Naive thymus-derived CD8-positive, alpha-beta T cell (primary cell): ENCODE measurements at regions not wholly inside any gene's neighbourhood (a gene's known extent, or its start where the extent isn't known, plus 50 kb on each side); places are given as distances from the start of the nearest gene placed in this dataset.

Experiments
- ATAC-seq, 2 donors: fragments of 150-1000 bp; cut with Tn5 transposase in 1 of 2; sonication (Bioruptor Pico), chemical (Tn5 transposase) in 1 of 2; 1 replicate in 1 of 2; 2 replicates in 1 of 2; pipeline ENCODE4 v1.10.0; 2021; ENCODE audit warnings: mild to moderate bottlenecking in 2 of 2, moderate library complexity in 2 of 2
- POLR2A ChIA-PET: fragments of 350-600 bp; sonication (Branson Sonifier 250); formaldehyde crosslinking; loops from one replicate; lab custom pipeline; 2021; ENCODE audit warnings: antibody characterized with exemption; lab: Charles Lee
- DNase-seq, 10 donors: peaks; one replicate each; pipeline versions ENCODE4 v3.0.0 to v3.0.0-alpha.2; 2020 to 2022
- H3K27ac Mint-ChIP-seq, 10 donors: one replicate each; pipeline ENCODE4 v1.8.0; 2020 to 2022; ENCODE audit warnings: mild to moderate bottlenecking in 10 of 10, mixed read lengths in 10 of 10, moderate library complexity in 4 of 10, inconsistent platforms in 1 of 10
- H3K27me3 Mint-ChIP-seq, 5 donors: one replicate each; pipeline ENCODE4 v1.8.0; 2021 to 2022; ENCODE audit warnings: mixed read lengths in 5 of 5
- H3K36me3 Mint-ChIP-seq, 3 donors: one replicate each; pipeline ENCODE4 v1.8.0; 2020 to 2022; ENCODE audit warnings: mixed read lengths in 3 of 3, mild to moderate bottlenecking in 2 of 3, inconsistent platforms in 1 of 3
- H3K4me1 Mint-ChIP-seq, 4 donors: one replicate each; pipeline ENCODE4 v1.8.0; 2021 to 2022; ENCODE audit warnings: mixed read lengths in 4 of 4
- H3K4me3 Mint-ChIP-seq, 10 donors: one replicate each; pipeline ENCODE4 v1.8.0; 2020 to 2022; ENCODE audit warnings: mild to moderate bottlenecking in 10 of 10, mixed read lengths in 10 of 10, moderate library complexity in 6 of 10, inconsistent platforms in 1 of 10
- H3K9me3 Mint-ChIP-seq, 9 donors: one replicate each; pipeline ENCODE4 v1.8.0; 2020 to 2022; ENCODE audit warnings: mixed read lengths in 9 of 9, mild to moderate bottlenecking in 3 of 9, inconsistent platforms in 1 of 9, moderate library complexity in 1 of 9

- H3K36me3 Mint-ChIP-seq, result no peaks in the 10 kb centered on the region
- no peak for ATAC-seq
- H3K27ac Mint-ChIP-seq, result no peak overlapping the region
- peaks cover 0 to 2% (median 0%) of the 10 kb centered on the region in 9 donors for H3K9me3 Mint-ChIP-seq
- no peak for DNase-seq
- no peaks in the 10 kb centered on the region for H3K27me3 Mint-ChIP-seq
- H3K4me3 Mint-ChIP-seq, result no peak overlapping the region
- POLR2A ChIA-PET, result no interaction called here
- H3K4me1 Mint-ChIP-seq, result no peaks in the 10 kb centered on the region
These were observed 696.9 kb upstream of the NRP1 start for GRCh38 chr10:34031400-34031799.

GRCh38 chr10:34029455-34029854 is 695.0 kb upstream of the NRP1 start:
- DNase-seq, result no peak
- no peak for ATAC-seq
- Mint-ChIP-seq H3K9me3 (no peaks in the 10 kb centered on the region), H3K36me3 (no peaks in the 10 kb centered on the region), H3K27ac (no peak overlapping the region), H3K4me3 (no peak overlapping the region), H3K4me1 (no peaks in the 10 kb centered on the region), H3K27me3 (no peaks in the 10 kb centered on the region)
- POLR2A ChIA-PET, result no interaction called here

DNA sequence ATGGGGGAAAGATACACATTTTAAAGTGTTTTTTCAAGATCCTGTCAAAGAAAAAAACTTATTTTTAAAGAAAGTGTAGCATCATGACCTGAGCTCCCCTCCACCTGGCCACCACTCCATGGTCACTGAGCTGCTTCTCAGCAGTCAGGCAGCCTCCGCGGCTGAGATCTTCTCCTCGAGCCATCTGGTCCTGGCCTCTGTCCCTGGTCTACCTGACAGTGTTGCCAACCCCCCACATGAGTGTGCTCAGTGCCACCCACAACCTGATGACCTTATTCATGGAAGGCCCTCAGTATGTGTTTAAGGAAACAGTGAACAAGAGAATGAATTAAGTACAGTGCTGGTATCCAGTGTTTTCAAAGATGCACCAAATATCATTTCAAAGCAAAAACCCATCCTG is 694.5 kb upstream of the NRP1 start:
- H3K27ac Mint-ChIP-seq, result no peak overlapping the region
- H3K9me3 Mint-ChIP-seq, result no peaks in the 10 kb centered on the region

DNA sequence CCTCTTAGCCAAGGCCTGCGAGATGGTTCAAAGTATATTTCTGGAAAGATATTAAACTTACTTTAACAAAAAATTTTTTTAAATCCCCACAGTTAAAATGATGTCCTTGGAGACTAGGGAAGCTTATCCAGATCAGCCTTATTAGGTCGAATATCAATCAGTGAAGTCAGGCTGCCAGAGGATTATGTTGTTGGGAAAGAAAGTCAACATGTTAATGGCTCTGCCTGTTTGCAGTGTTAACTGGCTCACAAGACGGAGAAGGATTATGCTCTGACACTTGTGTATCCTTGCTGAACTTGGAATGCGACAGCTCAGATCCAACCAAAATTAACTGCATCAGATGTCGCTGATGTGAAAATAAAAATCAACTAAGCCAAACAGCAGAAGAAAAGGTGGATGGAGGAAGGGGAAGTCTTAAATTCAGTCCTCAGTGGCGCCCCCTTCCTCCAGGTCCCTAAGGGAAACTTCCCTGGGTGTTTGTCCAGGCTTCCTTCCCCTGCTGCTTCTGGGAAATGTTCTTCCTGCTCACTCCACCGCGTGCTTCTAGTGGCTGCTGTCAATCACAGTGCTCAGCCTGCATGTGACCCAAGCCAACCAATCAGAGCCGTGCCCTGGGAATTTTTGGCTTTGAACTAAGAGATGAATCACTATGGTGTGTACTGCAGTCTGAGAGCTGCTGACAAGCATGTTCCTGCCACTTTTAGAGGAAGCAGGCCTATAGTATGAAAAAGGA is 690.4 kb upstream of the NRP1 start:
- POLR2A ChIA-PET, result no interaction called here

More for the DNA sequence above, 694.5 kb upstream of the NRP1 start:
- DNase-seq (no peak), ATAC-seq (no peak)
- Mint-ChIP-seq H3K36me3 (no peaks in the 10 kb centered on the region), H3K27me3 (no peaks in the 10 kb centered on the region), H3K4me1 (no peaks in the 10 kb centered on the region), H3K4me3 (no peak overlapping the region)
- POLR2A ChIA-PET, result no interaction called here

GRCh38 chr10:34024282-34024681 is 689.8 kb upstream of the NRP1 start:
- H3K4me1 Mint-ChIP-seq, result no peaks in the 10 kb centered on the region
- H3K4me3 Mint-ChIP-seq, result no peak overlapping the region
- H3K9me3 Mint-ChIP-seq, result peaks cover 0 to 2% (median 0%) of the 10 kb centered on the region in 9 donors
- POLR2A ChIA-PET, result no interaction called here
- DNase-seq, result no peak
- H3K36me3 Mint-ChIP-seq, result no peaks in the 10 kb centered on the region
- H3K27me3 Mint-ChIP-seq, result no peaks in the 10 kb centered on the region
- ATAC-seq, result no peak
- H3K27ac Mint-ChIP-seq, result no peak overlapping the region

More for the DNA sequence above, 690.4 kb upstream of the NRP1 start:
- H3K27ac Mint-ChIP-seq, result no peak overlapping the region
- no peaks in the 10 kb centered on the region for H3K4me1 Mint-ChIP-seq
- no peaks in the 10 kb centered on the region for H3K36me3 Mint-ChIP-seq
- H3K4me3 Mint-ChIP-seq, result no peak overlapping the region
- peaks cover 0 to 2% (median 0%) of the 10 kb centered on the region in 9 donors for H3K9me3 Mint-ChIP-seq
- DNase-seq (no peak), ATAC-seq (no peak)
- no peaks in the 10 kb centered on the region for H3K27me3 Mint-ChIP-seq

DNA sequence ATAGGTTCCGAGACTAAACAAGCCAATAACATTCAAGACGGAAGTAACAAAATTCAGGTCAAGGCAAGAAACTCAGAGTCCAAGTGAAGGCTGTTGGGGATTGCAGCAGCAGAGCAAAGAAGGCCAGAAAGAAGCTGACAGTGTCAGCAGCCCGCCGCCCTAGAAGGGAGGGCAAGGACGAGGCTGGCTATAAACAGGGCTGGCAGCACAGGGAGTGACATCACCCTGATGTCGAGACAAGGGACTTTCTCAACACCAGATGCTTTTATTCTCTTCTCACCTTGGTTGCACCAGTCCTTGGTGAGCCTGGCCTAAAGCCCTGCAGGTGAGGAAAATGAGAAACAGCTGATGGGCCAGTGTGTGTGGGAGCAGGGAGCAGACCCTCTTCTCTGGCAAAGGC is 687.7 kb upstream of the NRP1 start:
- H3K9me3 Mint-ChIP-seq, result peaks cover 0 to 2% (median 0%) of the 10 kb centered on the region in 9 donors
- ATAC-seq (no peak), DNase-seq (no peak)
- no peaks in the 10 kb centered on the region for H3K4me1 Mint-ChIP-seq
- H3K27me3 Mint-ChIP-seq, result no peaks in the 10 kb centered on the region
- H3K36me3 Mint-ChIP-seq, result no peaks in the 10 kb centered on the region
- H3K27ac Mint-ChIP-seq, result no peak overlapping the region
- no peak overlapping the region for H3K4me3 Mint-ChIP-seq
- POLR2A ChIA-PET, result no interaction called here

GRCh38 chr10:34018784-34019183 is 684.3 kb upstream of the NRP1 start:
- H3K4me3 Mint-ChIP-seq, result no peak overlapping the region
- H3K4me1 Mint-ChIP-seq, result no peaks in the 10 kb centered on the region
- DNase-seq (no peak), ATAC-seq (no peak)
- no peak overlapping the region for H3K27ac Mint-ChIP-seq
- H3K36me3 Mint-ChIP-seq, result no peaks in the 10 kb centered on the region
- peaks cover 0 to 14% (median 6%) of the 10 kb centered on the region in 5 donors for H3K27me3 Mint-ChIP-seq
- POLR2A ChIA-PET, result no interaction called here
- H3K9me3 Mint-ChIP-seq, result peaks cover 0 to 12% (median 0%) of the 10 kb centered on the region in 9 donors

GRCh38 chr10:34018129-34018528 is 683.7 kb upstream of the NRP1 start:
- Mint-ChIP-seq H3K27ac (no peak overlapping the region), H3K4me3 (peak overlapping the region in 1 of 10 donors; percentile 39), H3K27me3 (peaks cover 3 to 18% (median 6%) of the 10 kb centered on the region in 5 donors), H3K9me3 (peaks cover 0 to 16% (median 0%) of the 10 kb centered on the region in 9 donors), H3K4me1 (peaks cover 0 to 4% (median 0%) of the 10 kb centered on the region in 4 donors), H3K36me3 (no peaks in the 10 kb centered on the region)
- POLR2A ChIA-PET, result no interaction called here
- no peak for ATAC-seq
- no peak for DNase-seq

- Mint-ChIP-seq H3K4me1 (peaks cover 0 to 7% (median 0%) of the 10 kb centered on the region in 4 donors), H3K27me3 (peaks cover 3 to 18% (median 6%) of the 10 kb centered on the region in 5 donors), H3K9me3 (peaks cover 0 to 16% (median 0%) of the 10 kb centered on the region in 9 donors), H3K27ac (no peak overlapping the region), H3K4me3 (no peak overlapping the region), H3K36me3 (no peaks in the 10 kb centered on the region)
- POLR2A ChIA-PET, result no interaction called here
- ATAC-seq, result no peak
- no peak for DNase-seq
These were observed 682.8 kb upstream of the NRP1 start for GRCh38 chr10:34017281-34017680.

DNA sequence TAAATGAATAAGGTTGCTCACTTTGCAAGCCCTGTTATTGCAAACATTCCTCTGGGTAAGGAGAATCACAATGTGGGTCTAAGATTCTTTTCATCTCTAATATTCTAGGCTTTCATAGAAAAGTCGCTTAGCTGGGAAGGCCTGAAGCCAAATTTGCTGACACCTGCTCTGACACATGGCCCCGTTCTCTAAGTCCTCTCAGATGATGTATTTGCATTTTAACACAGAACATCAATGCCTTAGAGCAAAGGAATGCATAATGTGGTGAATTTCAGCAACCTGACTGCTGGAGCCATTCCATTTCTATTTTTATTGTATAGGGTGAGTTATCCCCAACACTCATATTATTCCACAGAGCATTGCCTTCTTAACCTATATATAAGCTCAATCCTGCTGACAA is 682.1 kb upstream of the NRP1 start:
- POLR2A ChIA-PET, result no interaction called here
- peaks cover 0 to 16% (median 0%) of the 10 kb centered on the region in 9 donors for H3K9me3 Mint-ChIP-seq
- no peak for DNase-seq

DNA sequence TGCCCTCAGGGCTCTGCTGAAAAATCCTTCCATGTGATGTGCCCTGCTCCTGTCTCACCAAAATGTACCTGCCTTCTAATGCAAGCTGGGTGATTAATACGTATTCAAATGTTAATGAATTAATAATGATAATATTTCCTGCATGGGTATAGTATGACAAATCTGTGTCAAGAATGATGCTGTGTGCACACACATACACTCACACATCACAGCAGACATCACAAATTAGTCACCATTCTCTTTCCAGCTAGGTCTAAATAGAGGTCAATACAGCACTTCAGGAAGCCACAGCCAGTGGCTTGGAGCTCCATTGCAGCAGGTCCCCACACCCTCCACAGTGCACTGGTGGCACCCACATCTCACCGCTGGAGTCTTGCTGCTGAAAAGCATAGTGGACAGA is 681.2 kb upstream of the NRP1 start:
- POLR2A ChIA-PET, result no interaction called here
- Mint-ChIP-seq H3K9me3 (peaks cover 0 to 16% (median 0%) of the 10 kb centered on the region in 9 donors), H3K36me3 (no peaks in the 10 kb centered on the region), H3K27me3 (peaks cover 3 to 22% (median 8%) of the 10 kb centered on the region in 5 donors), H3K27ac (no peak overlapping the region), H3K4me3 (no peak overlapping the region), H3K4me1 (peaks cover 0 to 9% (median 0%) of the 10 kb centered on the region in 4 donors)
- no peak for ATAC-seq
- DNase-seq, result no peak

More for the DNA sequence above, 682.1 kb upstream of the NRP1 start:
- peaks cover 0 to 7% (median 0%) of the 10 kb centered on the region in 4 donors for H3K4me1 Mint-ChIP-seq
- no peak overlapping the region for H3K4me3 Mint-ChIP-seq
- peaks cover 3 to 18% (median 6%) of the 10 kb centered on the region in 5 donors for H3K27me3 Mint-ChIP-seq
- H3K27ac Mint-ChIP-seq, result no peak overlapping the region
- no peaks in the 10 kb centered on the region for H3K36me3 Mint-ChIP-seq
- ATAC-seq, result no peak

GRCh38 chr10:34013235-34013634 is 678.8 kb upstream of the NRP1 start:
- ATAC-seq (no peak), DNase-seq (no peak)
- POLR2A ChIA-PET, result no interaction called here
- Mint-ChIP-seq H3K9me3 (peaks cover 0 to 16% (median 0%) of the 10 kb centered on the region in 9 donors), H3K4me1 (peaks cover 0 to 9% (median 0%) of the 10 kb centered on the region in 4 donors), H3K36me3 (no peaks in the 10 kb centered on the region), H3K4me3 (no peak overlapping the region), H3K27me3 (peaks cover 3 to 23% (median 8%) of the 10 kb centered on the region in 5 donors), H3K27ac (no peak overlapping the region)

- no peak for DNase-seq
- Mint-ChIP-seq H3K4me1 (peaks cover 0 to 9% (median 0%) of the 10 kb centered on the region in 4 donors), H3K9me3 (peaks cover 0 to 10% (median 0%) of the 10 kb centered on the region in 9 donors), H3K36me3 (no peaks in the 10 kb centered on the region), H3K27me3 (peaks cover 3 to 22% (median 10%) of the 10 kb centered on the region in 5 donors), H3K27ac (no peak overlapping the region), H3K4me3 (no peak overlapping the region)
- POLR2A ChIA-PET, result no interaction called here
- ATAC-seq, result no peak
These were observed 676.4 kb upstream of the NRP1 start for GRCh38 chr10:34010891-34011290.
